Mesothelial cell of epicardium (in vitro differentiated cells): ENCODE measurements at regions not wholly inside any gene's neighbourhood (a gene's known extent, or its start where the extent isn't known, plus 50 kb on each side); places are given as distances from the start of the nearest gene placed in this dataset.

Experiments
- DNase-seq, 2 experiments: peaks; one replicate each; pipeline ENCODE4 v3.0.0; 2021; ENCODE audit warnings: low spot score in 2 of 2; ENCODE audit not compliant: unreplicated experiment in 2 of 2
- H3K27ac Mint-ChIP-seq: 2 replicates; pipeline ENCODE4 v1.8.0; 2021; ENCODE audit warnings: mixed read lengths
- H3K27me3 Mint-ChIP-seq: 2 replicates; pipeline ENCODE4 v1.8.0; 2021; ENCODE audit warnings: low read depth, mixed read lengths
- H3K36me3 Mint-ChIP-seq: 2 replicates; pipeline ENCODE4 v1.8.0; 2021; ENCODE audit warnings: mixed read lengths
- H3K4me1 Mint-ChIP-seq: 2 replicates; pipeline ENCODE4 v1.8.0; 2021; ENCODE audit warnings: mixed read lengths
- H3K4me3 Mint-ChIP-seq: 2 replicates; pipeline ENCODE4 v1.8.0; 2021; ENCODE audit warnings: mild to moderate bottlenecking, moderate library complexity, mixed read lengths
- H3K9me3 Mint-ChIP-seq: 2 replicates; pipeline ENCODE4 v1.8.0; 2021; ENCODE audit warnings: mixed read lengths
- CTCF ChIP-seq: fragments of 200-600 bp; sonication (generic); IDR thresholded peaks from one replicate; pipeline ENCODE4 v1.5.0; 2021; ENCODE audit warnings: antibody characterized with exemption; ENCODE audit not compliant: unreplicated experiment

GRCh38 chr3:25277503-25277902, 150.6 kb upstream of the RARB start:
- Mint-ChIP-seq H3K36me3 (no peaks in the 10 kb centered on the region), H3K4me3 (no peak overlapping the region), H3K27ac (no peak overlapping the region), H3K9me3 (peaks cover 4% of the 10 kb centered on the region), H3K27me3 (no peaks in the 10 kb centered on the region), H3K4me1 (peaks cover 35% of the 10 kb centered on the region)
- DNase-seq = no peak
- no peak for TF ChIP-seq CTCF

- TF ChIP-seq CTCF = no peak
- H3K27ac Mint-ChIP-seq = no peak overlapping the region
These were observed 146.9 kb upstream of the RARB start for GRCh38 chr3:25281041-25281731.

GRCh38 chr3:25281732-25282126, 146.3 kb upstream of the RARB start:
- no peak for TF ChIP-seq CTCF
- H3K9me3 Mint-ChIP-seq = peaks cover 3% of the 10 kb centered on the region
- no peaks in the 10 kb centered on the region for H3K36me3 Mint-ChIP-seq
- no peak for DNase-seq
- no peak overlapping the region for H3K27ac Mint-ChIP-seq
- H3K27me3 Mint-ChIP-seq = no peaks in the 10 kb centered on the region
- H3K4me1 Mint-ChIP-seq = peaks cover 22% of the 10 kb centered on the region
- no peak overlapping the region for H3K4me3 Mint-ChIP-seq

More at GRCh38 chr3:25281041-25281731, 146.9 kb upstream of the RARB start:
- DNase-seq = no peak
- Mint-ChIP-seq H3K9me3 (peaks cover 4% of the 10 kb centered on the region), H3K4me3 (no peak overlapping the region), H3K27me3 (no peaks in the 10 kb centered on the region), H3K4me1 (peaks cover 22% of the 10 kb centered on the region), H3K36me3 (no peaks in the 10 kb centered on the region)

- Mint-ChIP-seq H3K36me3 (no peaks in the 10 kb centered on the region), H3K4me1 (peaks cover 33% of the 10 kb centered on the region), H3K9me3 (no peaks in the 10 kb centered on the region), H3K27me3 (no peaks in the 10 kb centered on the region), H3K27ac (no peak overlapping the region), H3K4me3 (no peak overlapping the region)
- TF ChIP-seq CTCF = no peak
- no peak for DNase-seq
These were observed 144.4 kb upstream of the RARB start for GRCh38 chr3:25283613-25284012.

- Mint-ChIP-seq H3K9me3 (no peaks in the 10 kb centered on the region), H3K4me3 (no peak overlapping the region), H3K4me1 (peaks cover 39% of the 10 kb centered on the region), H3K27me3 (no peaks in the 10 kb centered on the region), H3K27ac (no peak overlapping the region), H3K36me3 (no peaks in the 10 kb centered on the region)
- no peak for TF ChIP-seq CTCF
- DNase-seq = no peak
These were observed 143.8 kb upstream of the RARB start for GRCh38 chr3:25284249-25284648.
